ENCODE measurements at regions not wholly inside any gene's neighbourhood (a gene's known extent, or its start where the extent isn't known, plus 50 kb on each side); places are given as distances from the start of the nearest gene placed in this dataset.

DNA sequence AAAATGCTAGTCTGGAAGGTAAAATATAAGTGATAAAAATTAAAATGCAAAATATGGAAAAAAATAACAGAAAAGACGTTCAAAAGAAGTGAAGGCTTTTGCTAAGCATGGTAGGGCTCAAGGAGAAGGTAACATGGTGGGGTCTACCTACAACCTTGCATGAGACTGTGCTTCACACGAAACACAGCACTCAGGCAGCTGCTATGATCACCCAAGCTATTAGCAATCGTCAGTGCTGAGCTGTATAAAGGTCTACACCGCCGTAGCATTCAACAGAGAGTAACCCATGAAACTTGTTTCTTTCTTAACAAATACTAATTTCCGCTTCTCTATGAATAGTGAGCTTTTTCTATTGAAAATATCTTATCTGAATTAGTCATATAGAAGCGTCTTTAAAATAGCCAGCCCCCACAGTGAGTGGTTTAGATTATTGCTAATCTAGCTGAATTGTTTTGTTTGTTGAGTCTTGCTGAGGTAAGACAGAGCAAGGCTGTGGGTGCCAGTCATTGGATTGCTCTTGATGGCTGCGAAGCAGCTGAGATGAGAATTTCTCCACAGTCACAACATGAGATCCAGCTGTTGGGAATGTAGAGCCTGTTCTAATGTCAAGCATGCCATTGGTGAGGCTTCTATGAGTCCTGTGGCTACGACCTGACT is 230.0 kb downstream of the KLF13 start:
- Histone ChIP-seq H3K27me3 (replicated peaks in 1 of 2; ENCODE audit: control insufficient read depth in 2 of 2, insufficient read depth in 2 of 2, low read length in 1 of 2) (no peaks in the 10 kb centered on the region), H3K9me3 (replicated peaks; ENCODE audit: control insufficient read depth, insufficient read depth, low read length) (no peaks in the 10 kb centered on the region), H2AFZ (ENCODE audit: control insufficient read depth, low read depth, low read length) (no peak overlapping the region), H3K4me1 (ENCODE audit: control insufficient read depth, insufficient read depth, low read length) (no peaks in the 10 kb centered on the region), H3K79me2 (ENCODE audit: control insufficient read depth, insufficient read depth, low read length) (no peaks in the 10 kb centered on the region), H3K4me2 (ENCODE audit: control insufficient read depth, insufficient read depth) (no peak overlapping the region), H4K20me1 (ENCODE audit: control insufficient read depth, insufficient read depth) (no peaks in the 10 kb centered on the region), H3K36me3 (ENCODE audit: control insufficient read depth in 2 of 2, insufficient read depth in 2 of 2, low read length in 1 of 2) (no peaks in the 10 kb centered on the region), H3K4me3 (no peak overlapping the region), H3K27ac (ENCODE audit: control insufficient read depth, insufficient read depth) (no peak overlapping the region), H3K9ac (ENCODE audit: control insufficient read depth, insufficient read depth, low read length) (no peak overlapping the region)
- POLR2A ChIA-PET, result no interaction called here
- FAIRE-seq (no peak), DNase-seq (ENCODE audit: low read depth, low spot score) (no peak), ATAC-seq (no peak)
- RAD21 ChIA-PET (ENCODE audit: unreplicated experiment), result interaction anchor here (1.0 kb wide), 1 partner anchor 49 kb away, joined by 3 read pairs; no protein-coding TSS in a partner anchor
- SMC1A ChIA-PET (ENCODE audit: uncharacterized antibody, unreplicated experiment), result no interaction called here
- CTCF ChIA-PET, result no interaction called here
- intact Hi-C loops (cut with micrococcal nuclease; ENCODE audit: unreplicated experiment) (loop anchor here (5.0 kb wide), 1 partner anchor 39 kb away; no protein-coding TSS in a partner anchor), in situ Hi-C loops (cut with MboI) (no loop called here)
- TF ChIP-seq MTA3 (IDR thresholded peaks at IDR 0.05; ENCODE audit: borderline replicate concordance, low read length) (no peak), SREBF2 (IDR thresholded peaks at IDR 0.05; ENCODE audit: low read length) (no peak), FOXK2 (IDR thresholded peaks at IDR 0.05) (no peak), SPI1 (IDR thresholded peaks at IDR 0.05; ENCODE audit: borderline replicate concordance, insufficient read depth, low read depth, low read length) (no peak), HCFC1 (IDR thresholded peaks at IDR 0.05; ENCODE audit: low read length) (no peak), ZNF384 (IDR thresholded peaks at IDR 0.05; ENCODE audit: borderline replicate concordance, low read depth, low read length) (no peak), BCL11A (IDR thresholded peaks at IDR 0.05; ENCODE audit: low read depth, low read length) (no peak), CEBPB (IDR thresholded peaks at IDR 0.05; ENCODE audit: borderline replicate concordance in 1 of 2, low read depth in 2 of 2, low read length in 2 of 2) (no peak), ZNF24 (IDR thresholded peaks at IDR 0.05) (no peak), FOXM1 (IDR thresholded peaks at IDR 0.05; ENCODE audit: low read depth, low read length) (no peak), LARP7 (IDR thresholded peaks at IDR 0.05) (no peak), POLR2AphosphoS2 (IDR thresholded peaks at IDR 0.05; ENCODE audit: low read depth, low read length) (no peak), TARDBP (IDR thresholded peaks at IDR 0.05; ENCODE audit: borderline replicate concordance) (no peak), ASH2L (IDR thresholded peaks at IDR 0.05; ENCODE audit: borderline replicate concordance, low read depth) (no peak)
- TF ChIP-seq, protein P1, sequence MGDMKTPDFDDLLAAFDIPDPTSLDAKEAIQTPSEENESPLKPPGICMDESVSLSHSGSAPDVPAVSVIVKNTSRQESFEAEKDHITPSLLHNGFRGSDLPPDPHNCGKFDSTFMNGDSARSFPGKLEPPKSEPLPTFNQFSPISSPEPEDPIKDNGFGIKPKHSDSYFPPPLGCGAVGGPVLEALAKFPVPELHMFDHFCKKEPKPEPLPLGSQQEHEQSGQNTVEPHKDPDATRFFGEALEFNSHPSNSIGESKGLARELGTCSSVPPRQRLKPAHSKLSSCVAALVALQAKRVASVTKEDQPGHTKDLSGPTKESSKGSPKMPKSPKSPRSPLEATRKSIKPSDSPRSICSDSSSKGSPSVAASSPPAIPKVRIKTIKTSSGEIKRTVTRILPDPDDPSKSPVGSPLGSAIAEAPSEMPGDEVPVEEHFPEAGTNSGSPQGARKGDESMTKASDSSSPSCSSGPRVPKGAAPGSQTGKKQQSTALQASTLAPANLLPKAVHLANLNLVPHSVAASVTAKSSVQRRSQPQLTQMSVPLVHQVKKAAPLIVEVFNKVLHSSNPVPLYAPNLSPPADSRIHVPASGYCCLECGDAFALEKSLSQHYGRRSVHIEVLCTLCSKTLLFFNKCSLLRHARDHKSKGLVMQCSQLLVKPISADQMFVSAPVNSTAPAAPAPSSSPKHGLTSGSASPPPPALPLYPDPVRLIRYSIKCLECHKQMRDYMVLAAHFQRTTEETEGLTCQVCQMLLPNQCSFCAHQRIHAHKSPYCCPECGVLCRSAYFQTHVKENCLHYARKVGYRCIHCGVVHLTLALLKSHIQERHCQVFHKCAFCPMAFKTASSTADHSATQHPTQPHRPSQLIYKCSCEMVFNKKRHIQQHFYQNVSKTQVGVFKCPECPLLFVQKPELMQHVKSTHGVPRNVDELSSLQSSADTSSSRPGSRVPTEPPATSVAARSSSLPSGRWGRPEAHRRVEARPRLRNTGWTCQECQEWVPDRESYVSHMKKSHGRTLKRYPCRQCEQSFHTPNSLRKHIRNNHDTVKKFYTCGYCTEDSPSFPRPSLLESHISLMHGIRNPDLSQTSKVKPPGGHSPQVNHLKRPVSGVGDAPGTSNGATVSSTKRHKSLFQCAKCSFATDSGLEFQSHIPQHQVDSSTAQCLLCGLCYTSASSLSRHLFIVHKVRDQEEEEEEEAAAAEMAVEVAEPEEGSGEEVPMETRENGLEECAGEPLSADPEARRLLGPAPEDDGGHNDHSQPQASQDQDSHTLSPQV (IDR thresholded peaks at IDR 0.05), result no peak
- TF ChIP-seq, protein P2, sequence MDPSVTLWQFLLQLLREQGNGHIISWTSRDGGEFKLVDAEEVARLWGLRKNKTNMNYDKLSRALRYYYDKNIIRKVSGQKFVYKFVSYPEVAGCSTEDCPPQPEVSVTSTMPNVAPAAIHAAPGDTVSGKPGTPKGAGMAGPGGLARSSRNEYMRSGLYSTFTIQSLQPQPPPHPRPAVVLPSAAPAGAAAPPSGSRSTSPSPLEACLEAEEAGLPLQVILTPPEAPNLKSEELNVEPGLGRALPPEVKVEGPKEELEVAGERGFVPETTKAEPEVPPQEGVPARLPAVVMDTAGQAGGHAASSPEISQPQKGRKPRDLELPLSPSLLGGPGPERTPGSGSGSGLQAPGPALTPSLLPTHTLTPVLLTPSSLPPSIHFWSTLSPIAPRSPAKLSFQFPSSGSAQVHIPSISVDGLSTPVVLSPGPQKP (IDR thresholded peaks at IDR 0.05; ENCODE audit: low read depth, low read length), result no peak
- TF ChIP-seq, protein P3, sequence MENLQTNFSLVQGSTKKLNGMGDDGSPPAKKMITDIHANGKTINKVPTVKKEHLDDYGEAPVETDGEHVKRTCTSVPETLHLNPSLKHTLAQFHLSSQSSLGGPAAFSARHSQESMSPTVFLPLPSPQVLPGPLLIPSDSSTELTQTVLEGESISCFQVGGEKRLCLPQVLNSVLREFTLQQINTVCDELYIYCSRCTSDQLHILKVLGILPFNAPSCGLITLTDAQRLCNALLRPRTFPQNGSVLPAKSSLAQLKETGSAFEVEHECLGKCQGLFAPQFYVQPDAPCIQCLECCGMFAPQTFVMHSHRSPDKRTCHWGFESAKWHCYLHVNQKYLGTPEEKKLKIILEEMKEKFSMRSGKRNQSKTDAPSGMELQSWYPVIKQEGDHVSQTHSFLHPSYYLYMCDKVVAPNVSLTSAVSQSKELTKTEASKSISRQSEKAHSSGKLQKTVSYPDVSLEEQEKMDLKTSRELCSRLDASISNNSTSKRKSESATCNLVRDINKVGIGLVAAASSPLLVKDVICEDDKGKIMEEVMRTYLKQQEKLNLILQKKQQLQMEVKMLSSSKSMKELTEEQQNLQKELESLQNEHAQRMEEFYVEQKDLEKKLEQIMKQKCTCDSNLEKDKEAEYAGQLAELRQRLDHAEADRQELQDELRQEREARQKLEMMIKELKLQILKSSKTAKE (IDR thresholded peaks at IDR 0.05; ENCODE audit: low read depth, poor library complexity, severe bottlenecking), result no peak
- WGBS (ENCODE audit: insufficient coverage, insufficient replicate concordance, low lambda C conversion rate, missing lambda C conversion rate), result 41% methylated on average over 9 of the region's 9 CpGs
- no TSS peak for BruUV-seq (replicated peaks)

Measured in GM12878 (cell line).